ENCODE measurements at regions not wholly inside any gene's neighbourhood (a gene's known extent, or its start where the extent isn't known, plus 50 kb on each side); places are given as distances from the start of the nearest gene placed in this dataset.

DNA sequence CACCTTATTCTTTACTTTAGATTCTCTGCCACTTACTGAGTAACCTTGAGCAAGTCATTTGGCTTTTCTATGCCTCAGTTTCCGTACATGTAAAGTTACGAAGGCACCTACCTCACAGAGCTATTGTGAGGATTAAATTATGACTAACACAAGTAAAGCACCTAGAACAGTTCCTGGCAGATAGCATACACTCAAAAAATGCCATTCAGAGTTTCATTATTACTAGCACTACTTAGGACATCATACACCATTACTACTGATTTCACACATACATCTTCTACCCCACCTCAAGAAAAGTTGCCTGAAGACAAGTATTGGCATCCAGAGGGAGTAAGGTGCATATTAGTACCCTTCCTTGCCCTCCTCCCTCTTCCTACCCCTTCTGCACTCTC, 107.8 kb downstream of the OGFRL1 start:
- no peak for DNase-seq (ENCODE audit: low spot score)

DNA sequence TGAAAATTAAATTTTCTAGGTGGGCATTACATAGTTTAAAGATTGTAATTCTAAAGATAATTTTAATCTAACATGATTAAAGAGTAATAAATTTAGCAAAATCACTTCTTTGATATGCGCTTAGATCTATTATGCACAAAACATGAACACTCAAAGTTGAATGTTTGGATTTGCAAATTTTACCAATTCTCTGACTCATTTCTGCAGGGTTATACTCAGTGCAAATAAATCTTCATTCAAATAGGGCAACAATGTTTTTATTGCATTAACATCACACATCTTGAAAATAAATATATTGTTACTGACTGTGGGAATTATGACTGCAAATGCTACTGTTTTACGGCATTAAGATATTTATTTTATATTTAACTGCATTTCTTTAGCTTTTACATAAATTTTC, 110.7 kb downstream of the OGFRL1 start:
- DNase-seq (ENCODE audit: low spot score), result no peak

DNA sequence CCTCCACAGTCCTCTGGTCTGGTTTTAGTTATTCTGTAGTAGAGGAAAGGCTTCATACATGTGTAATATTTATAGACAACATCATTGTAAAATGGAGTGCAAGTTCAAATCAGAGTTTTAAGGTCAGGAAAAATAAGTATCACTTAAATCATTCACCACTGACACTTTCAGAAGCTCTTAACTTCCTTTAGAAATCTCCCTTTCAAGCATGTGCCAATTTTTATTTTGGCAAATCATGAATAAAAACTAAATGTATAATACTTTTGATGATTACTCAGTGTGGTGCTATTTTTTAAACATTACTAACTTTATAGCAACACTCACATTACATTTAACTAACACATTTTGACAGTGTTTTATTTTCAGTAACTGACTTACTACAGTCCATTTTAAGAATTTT, 112.2 kb downstream of the OGFRL1 start:
- DNase-seq (ENCODE audit: low spot score), result no peak

DNA sequence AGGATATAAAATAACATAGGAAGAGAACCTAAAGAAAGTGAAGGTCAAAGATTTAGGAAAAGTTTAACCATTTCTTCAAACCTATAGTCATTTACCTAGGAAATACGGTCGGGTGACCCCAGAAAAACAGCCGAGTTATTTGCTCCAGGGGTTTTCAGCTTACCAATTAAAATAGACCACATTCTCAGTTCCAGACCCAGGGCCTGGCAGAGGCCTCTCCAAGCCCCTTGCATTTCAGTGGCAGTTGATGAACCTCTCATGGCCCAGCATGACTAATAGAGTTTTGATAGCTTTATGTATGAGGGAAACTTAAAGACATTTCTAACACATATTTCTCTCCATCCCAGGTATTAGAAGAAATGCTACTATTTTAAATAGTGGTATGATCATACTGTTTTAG, 113.5 kb downstream of the OGFRL1 start:
- no peak for DNase-seq (ENCODE audit: low spot score)

DNA sequence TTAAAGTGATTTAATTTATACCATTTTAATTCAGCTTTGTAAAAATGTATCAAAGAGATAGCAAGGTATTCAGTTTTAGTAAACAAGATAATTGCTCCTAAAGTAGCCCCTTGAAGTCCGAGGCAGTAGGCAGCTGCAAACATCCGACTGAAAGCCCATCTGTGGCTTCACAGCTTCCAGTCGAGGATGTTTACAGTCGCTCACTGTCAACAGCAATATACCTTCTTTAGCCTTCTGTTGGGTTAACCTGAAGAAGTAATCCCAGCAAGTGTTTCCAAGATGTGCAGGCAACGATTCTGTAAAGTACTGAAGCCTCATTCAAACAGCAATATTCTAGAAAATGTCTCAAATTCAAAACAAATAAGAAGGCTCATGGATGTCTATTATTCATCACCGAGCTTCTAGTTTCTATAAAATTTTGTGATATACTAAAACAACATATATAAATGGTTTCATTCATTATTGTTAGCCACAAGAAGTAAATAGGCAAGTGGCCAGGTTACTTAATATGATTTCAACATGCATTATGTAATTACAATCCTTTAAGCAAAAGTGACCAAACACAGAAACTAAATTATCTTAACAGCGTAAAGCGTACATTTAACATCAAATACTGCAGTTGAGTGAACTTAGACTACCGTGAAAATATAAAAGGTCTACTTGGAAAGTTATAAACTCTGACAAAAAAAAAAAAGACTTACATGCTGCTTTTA, 115.0 kb downstream of the OGFRL1 start:
- no peak for DNase-seq (ENCODE audit: low spot score)

DNA sequence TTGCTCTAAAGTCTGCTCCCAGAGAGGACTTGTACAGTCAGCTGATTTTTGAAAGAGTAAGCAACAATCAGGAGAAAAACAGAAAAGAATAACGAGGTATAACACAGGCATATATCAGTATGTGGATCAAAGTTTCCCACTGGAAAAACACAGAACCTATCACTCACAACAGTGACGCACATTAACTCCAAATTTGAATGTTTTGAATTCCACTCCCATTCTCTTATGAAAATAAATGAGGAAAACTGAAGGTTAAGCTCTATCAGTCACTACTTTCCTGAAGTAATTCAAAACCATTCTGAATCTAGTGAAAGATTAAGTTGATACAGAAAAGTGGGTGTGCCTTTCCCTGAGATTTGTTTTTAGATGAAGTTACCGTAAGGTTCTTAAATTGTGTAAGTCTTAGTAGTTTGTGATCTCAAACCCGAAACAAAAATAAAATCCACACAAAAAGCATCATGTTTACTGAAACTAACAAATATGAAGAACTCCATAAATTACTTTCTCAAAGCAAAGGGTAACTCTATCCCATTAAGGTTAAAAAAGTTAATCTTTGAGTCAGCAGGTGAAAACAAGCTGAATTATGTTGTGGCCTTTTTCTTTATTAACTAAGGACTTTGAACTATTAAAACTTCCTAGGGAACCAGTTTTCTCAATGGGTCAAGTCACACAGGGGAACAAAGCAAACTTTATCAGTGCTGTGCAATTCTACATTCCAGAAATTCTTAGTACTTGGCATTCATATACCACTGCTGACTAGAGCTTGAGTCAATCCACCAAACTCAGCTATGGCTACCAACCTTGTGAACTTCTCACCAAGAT, 115.7 kb downstream of the OGFRL1 start:
- peak; percentile 41 for DNase-seq (ENCODE audit: low spot score)

DNA sequence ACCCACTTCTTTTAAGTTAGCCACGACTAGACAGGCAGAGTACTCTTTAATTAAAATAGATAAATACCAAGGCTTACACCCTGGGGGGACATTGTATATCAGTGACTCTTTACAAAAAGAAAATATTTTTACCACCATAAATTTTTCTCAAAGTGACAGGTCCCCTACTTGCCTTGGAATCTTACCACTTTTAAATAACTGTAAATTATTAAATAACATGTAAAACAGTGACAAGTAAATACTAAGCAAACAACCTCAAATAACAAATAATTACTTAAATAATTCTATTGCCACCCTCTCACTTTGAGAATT, 116.3 kb downstream of the OGFRL1 start:
- no peak for DNase-seq (ENCODE audit: low spot score)

DNA sequence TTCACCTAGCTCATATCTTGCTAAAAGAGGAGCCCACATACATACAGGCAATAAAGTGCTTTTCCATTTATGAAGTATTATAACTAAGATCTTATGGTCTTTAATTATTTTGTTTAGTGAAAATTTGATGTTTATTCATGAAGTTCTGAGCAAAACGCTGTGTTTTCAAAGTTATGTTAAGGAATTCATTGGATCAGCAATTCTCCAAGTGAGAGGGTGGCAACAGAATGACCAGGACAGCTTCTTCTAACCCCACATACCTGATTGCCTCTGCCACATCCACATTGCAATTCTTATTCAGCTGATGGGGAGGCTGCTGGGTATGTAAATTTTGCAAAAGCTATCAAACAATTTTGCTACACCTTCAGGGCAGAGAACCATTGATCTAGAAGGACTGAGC, 116.8 kb downstream of the OGFRL1 start:
- no peak for DNase-seq (ENCODE audit: low spot score)

DNA sequence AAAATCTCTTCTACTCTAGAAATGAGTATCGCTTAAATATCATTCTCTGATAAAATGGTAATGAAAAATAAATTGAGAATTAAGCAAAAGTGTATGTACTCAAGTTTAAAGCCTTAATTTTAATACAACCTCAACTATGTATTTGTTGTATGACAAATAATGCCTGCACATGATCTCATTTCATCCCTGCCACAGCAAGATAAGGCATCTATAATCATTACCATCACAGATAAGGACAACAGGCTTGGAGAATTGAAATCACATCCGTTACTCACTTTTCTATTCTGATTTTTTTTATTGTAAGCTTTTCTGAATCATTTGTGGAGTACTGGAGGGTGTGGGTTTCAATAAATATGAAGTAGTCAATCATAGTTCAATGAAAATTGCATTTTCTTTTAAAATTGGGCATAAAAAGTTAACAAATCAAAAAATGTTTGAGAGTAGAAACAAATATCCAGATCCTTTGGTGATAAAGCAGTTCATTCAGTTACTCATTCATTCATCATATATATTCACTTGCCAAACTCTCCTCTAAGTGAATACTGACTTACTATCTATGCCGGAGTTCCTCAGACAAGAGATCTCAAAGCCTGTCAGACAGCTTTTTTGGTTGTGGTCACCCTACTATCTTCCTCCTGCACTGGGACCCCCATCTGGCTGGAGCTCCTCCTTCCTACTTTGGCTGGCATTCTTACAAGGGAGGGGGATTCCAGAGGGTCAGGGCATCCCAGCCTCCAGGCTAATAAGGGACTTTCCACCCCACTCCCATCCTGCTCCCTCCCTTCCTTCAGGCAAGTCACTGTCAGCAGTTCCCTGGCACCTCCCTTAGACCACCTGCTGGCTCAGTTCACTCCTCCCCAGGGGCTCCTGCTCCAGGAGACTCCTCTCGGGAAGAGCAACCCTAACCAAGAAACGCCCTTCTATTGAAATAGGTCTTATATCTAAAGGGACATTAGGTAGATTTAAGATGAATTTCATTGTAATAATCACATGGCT, 118.6 kb downstream of the OGFRL1 start:
- DNase-seq (ENCODE audit: low spot score), result no peak

DNA sequence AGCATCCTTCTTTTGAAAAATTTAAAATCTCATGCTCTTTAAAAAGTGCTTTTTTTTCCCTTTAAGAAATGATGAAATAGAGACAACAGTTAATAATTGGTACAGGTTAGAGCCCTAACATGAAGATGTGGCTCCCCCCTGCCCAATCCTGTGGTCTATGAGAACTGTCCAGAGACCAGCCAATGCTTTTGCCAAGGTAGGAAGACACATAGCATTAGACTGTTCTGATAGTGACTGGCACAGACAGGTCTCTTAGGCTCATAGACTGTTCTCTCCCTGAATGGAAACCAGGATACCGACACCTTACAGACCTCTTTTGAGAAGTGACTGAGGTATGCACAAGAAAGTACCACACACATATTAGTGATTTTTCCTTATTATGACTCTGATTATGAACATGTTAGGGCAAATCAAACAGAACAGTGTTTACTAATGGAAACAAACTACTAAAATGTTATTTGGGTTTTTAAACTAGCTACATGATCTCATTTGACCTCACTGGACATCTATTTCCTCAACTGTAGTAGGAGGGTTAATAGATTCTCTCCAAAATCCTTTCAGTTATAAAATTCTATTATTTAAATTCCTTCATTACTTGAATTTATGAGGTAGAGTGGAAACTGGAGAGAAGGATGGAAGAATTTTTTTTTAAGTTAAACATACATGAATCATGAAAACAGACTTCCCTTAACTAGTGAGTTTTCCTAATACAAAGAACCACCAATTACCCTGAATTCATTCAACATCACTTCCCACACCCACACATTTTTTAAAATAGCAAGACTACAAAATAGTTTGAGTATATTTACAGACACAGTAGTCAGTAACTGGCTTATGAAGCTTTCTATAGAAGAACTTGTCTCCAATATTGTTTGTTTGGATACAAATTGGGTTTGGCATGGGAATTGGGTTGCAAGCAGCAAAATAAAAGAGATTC, 120.4 kb downstream of the OGFRL1 start:
- no peak for DNase-seq (ENCODE audit: low spot score)

DNA sequence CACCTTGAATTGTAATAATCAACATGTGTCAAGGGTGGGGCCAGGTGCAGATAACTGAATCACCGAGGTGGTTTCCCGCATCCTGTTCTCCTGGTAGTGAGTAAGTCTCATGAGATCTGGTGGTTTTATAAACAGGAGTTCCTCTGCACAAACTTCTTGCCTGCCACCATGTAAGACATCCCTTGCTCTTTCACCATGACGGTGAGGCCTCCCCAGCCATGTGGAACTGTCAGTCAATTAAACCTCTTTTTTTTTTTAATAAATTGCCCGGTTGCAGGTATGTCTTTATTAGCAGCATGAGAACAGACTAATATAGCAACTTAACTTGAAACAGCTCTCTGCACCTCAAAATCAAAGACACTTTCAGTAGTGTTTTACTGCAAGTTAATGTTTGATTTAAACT, 121.6 kb downstream of the OGFRL1 start:
- DNase-seq (ENCODE audit: low spot score), result no peak

DNA sequence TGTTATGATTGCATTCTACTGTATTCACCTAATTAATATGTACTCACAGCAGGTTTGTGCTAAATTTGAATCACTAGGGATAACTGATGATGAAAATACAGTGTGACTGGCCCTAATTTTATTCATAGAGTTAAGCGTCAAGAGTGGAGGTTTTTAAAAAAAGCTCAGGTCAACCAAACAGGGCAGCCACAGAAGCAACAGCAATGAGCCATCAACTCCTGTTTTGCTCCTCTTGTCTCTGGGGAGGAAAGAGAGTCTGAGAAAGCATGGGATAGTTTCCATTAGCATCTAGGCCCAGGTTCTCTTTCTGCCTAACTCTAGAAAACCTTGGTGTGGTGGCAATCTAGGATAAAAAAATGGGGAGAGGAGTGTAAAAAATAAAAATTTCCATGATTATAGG, 122.1 kb downstream of the OGFRL1 start:
- no peak for DNase-seq (ENCODE audit: low spot score)

DNA sequence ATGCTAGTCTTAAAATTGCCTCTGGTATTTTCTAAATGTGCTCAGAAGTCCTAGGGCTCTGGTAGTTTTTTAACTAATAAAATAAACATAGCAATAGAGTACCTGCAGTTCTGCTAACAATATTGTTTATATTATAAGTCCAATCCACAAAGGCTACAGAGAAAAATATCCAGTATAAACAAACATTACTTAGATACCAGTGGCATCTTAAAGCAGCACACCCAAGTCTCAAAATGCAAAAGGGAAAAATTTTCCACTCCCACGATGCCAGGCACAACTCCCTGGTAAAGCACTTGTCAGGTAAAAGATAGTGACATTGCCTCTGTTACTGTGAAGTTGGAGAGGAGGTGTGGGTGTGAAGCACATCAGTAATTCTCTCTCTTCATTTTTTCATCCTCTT, 123.3 kb downstream of the OGFRL1 start:
- no peak for DNase-seq (ENCODE audit: low spot score)

DNA sequence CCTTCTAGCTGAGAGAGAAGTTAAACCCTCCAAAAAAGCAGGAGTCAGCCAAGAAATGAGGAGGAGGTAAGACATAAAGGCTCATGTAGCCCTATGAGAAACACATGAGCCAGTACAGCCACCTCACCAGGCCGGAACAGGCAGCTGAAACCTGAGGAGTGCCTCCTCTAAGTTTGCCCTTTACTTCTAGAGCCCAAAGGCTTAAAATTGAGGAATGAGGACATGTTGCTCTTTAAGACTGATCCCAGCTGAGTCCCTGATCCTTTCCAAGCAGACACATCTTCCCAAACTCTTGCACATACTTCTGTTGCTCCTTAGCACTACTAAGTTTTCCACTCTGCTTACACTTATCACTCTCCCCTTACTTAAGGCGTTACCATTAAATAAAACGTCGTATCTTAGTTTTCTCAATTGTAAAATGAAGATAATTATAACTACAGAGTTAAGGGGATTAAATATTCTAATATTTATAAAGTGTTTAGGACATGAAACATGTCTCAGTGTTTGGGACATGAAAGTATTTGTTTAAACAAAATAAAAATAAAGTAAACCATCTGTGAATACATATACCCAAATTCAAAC, 124.0 kb downstream of the OGFRL1 start:
- peak; percentile 15 for DNase-seq (ENCODE audit: low spot score)

DNA sequence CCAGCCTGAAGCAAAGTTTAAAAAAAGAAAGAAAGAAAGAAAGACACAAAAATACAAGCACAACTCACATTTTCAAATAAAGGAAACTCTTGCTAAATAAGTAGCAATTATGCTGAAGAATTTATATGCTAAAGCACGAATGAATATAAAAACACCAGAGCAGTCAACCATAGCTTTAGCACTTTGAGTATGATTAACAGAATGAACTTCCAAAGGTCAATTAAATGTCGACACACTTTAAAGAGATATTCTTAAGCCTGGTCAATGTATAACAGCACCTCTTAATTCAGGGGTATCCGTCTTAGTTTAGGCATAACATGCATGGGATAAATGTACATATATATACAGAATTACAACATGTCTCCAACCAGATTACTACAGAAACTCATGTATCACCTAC, 125.9 kb downstream of the OGFRL1 start:
- DNase-seq (ENCODE audit: low spot score), result no peak

DNA sequence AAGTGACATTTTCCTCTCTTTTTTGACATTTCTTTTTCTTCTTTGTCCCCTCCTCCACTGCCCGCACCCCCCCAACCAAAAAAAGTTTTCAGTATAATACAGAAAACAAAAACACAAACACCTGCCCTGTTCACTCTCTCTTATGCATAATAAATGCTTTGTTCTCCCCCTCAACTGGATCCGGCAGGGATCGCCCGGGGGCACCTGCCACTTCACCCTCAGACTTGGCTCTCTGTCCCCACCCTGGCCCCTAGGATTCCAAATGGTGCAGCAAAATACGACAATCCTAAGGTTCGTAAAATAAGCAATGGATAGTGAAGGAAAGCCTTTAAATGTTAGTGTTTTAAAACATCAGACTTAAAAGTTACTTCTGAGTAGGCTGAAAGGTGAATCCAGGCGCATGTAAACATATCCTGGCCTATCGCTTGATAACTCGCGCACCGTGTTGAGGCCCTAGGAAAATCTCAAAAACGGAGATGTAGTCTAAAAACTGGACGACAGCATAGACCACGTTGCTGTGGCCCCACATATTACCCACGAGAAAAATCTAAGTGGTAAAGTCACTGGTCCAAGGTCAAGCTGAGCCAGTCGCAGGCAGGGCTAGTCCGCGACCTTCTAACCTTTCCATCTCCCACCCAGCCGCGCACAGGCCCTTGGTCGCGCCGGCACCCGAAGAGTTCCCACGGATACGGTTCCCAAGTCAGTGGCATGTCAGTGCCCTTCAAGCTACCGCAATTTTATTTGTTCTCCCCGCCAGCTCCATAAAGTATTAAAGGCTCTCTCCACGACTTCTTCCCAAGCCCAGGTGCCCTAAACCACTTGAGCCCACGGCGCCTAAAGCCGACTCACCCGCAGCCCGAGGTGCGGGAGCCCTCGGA, 130.8 kb downstream of the OGFRL1 start:
- DNase-seq (ENCODE audit: low spot score), result no peak

DNA sequence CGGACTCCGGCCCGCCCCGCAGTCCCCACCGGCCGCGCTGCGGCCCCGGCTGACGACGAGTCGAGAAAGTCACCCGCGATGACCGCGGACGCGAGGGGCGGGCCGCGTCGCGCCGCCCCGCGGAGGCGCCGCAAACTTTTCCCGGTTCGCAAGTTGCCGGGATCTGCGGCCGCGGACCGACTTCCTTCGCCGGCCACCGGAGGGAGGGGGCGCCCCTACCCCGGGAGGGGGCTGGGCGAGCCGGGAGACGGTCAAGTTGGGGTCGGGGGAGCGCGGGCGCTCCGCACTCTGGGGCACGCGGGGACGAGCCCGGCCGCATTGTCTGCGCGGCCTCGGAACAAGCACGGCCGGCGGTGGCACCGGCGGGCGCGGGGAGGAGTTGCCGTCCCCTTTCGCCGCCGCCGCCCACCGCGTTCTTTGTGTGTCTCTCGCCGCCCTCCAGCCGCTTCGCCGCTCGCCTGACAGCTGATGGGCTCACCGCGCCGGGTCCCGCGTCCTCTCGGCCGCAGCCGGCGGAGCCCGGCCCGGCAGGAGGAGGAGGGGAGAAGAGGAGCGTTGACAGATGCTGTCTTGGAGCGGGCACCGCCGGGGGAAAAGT, 131.6 kb downstream of the OGFRL1 start:
- peak; percentile 60 for DNase-seq (ENCODE audit: low spot score)

DNA sequence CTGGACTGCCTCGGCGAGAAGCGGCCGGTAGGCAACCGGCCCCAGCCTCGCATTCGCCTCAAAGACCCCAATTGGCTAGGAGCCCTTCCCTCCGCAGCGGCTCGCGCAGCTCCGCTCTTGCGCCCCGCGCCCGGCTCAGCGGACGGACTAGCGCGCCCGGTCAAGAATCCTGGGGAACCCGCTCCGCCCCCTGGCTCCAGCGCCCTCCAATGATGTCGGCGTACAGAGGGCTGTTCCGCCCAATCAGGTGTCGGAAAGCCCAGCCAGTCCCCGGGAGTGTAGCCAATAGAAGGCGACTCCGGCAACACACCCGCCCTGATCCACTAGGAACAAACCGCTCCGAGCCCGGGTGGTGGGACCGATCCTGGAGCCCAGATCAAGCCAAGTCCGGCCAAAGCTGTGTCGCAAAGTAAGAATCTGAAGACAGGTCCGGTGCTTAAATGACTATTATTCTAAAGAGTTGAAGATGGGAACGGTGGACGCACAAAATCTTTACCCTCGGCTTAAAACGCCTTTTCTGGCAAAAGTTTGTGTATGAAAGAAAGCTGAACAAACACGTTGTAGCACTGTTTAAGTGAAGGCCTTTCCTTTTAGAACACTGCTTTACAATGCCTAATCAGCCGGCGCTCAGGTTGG, 132.2 kb downstream of the OGFRL1 start:
- peak; percentile 96 for DNase-seq (ENCODE audit: low spot score)

DNA sequence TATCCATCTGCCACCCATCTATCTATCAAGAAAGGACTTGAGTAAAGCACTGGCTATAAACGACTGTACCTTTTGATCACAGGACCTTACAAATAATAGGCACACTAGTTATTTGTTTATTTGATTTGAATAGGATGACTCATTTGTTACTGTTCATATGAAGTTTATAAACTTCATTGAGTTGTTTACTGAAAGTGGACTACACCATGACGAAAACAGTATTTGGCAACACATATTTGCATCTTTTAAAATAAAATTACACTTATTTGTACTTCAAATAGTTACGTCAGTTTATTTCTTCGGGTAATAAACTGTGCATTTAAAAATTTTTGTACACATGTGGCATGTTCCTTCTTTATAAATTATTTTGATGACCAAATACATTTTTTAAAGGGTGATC, 133.0 kb downstream of the OGFRL1 start:
- no peak for DNase-seq (ENCODE audit: low spot score)

All from AG08396 (cell line).